ENCODE measurements at regions not wholly inside any gene's neighbourhood (a gene's known extent, or its start where the extent isn't known, plus 50 kb on each side); places are given as distances from the start of the nearest gene placed in this dataset.
A peak's percentile ranks its signal among the peaks of the same experiment; 100 is the strongest.

- no peak for DNase-seq
Measured at GRCh38 chr12:124504273-124505000, 63.0 kb downstream of the NCOR2 start.

- DNase-seq: no peak
Measured at GRCh38 chr12:124503305-124503704, 64.1 kb downstream of the NCOR2 start.

GRCh38 chr12:124502379-124502778 lies 65.0 kb downstream of the NCOR2 start:
- no peak for DNase-seq

- DNase-seq: no peak
Measured at GRCh38 chr12:124501827-124502226, 65.6 kb downstream of the NCOR2 start.

- no peak for DNase-seq
Measured at GRCh38 chr12:124501112-124501561, 66.3 kb downstream of the NCOR2 start.

GRCh38 chr12:124499898-124500244 lies 67.5 kb downstream of the NCOR2 start:
- DNase-seq: no peak

GRCh38 chr12:124499190-124499753 lies 68.1 kb downstream of the NCOR2 start:
- no peak for DNase-seq

- DNase-seq: no peak
Measured at GRCh38 chr12:124498275-124499189, 68.9 kb downstream of the NCOR2 start.

- no peak for DNase-seq
Measured at GRCh38 chr12:124497658-124498057, 69.8 kb downstream of the NCOR2 start.

GRCh38 chr12:124497039-124497438 lies 70.4 kb downstream of the NCOR2 start:
- DNase-seq: no peak

GRCh38 chr12:124496584-124496983 lies 70.8 kb downstream of the NCOR2 start:
- no peak for DNase-seq

GRCh38 chr12:124495194-124495983 lies 72.0 kb downstream of the NCOR2 start:
- DNase-seq: no peak

- no peak for DNase-seq
Measured at GRCh38 chr12:124494751-124495129, 72.7 kb downstream of the NCOR2 start.

GRCh38 chr12:124493809-124494750 lies 73.3 kb downstream of the NCOR2 start:
- peak; percentile 12 for DNase-seq

GRCh38 chr12:124492879-124493808 lies 74.3 kb downstream of the NCOR2 start:
- no peak for DNase-seq

- DNase-seq: no peak
Measured at GRCh38 chr12:124491856-124492420, 75.5 kb downstream of the NCOR2 start.

- no peak for DNase-seq
Measured at GRCh38 chr12:124491310-124491709, 76.1 kb downstream of the NCOR2 start.

GRCh38 chr12:124490584-124491305 lies 76.7 kb downstream of the NCOR2 start:
- no peak for DNase-seq

- no peak for DNase-seq
Measured at GRCh38 chr12:124489915-124490583, 77.4 kb downstream of the NCOR2 start.
